Gastroesophageal sphincter (tissue), 4 donors: ENCODE measurements at regions not wholly inside any gene's neighbourhood (a gene's known extent, or its start where the extent isn't known, plus 50 kb on each side); places are given as distances from the start of the nearest gene placed in this dataset.

ENCODE experiments used
- ATAC-seq: fragments of 150-250 bp; one replicate; pipeline ENCODE4 v1.9.1; 2016; ENCODE audit warnings: mild to moderate bottlenecking, moderate library complexity
- H3K27ac ChIP-seq, 4 donors: fragments of 200-600 bp; sonication (generic) in 3 of 4; 1 replicate in 3 of 4; 2 replicates in 1 of 4; pipeline ENCODE4 v1.5.1; 2016 to 2019
- H3K27me3 ChIP-seq: fragments of 200-600 bp; sonication (generic); one replicate; pipeline ENCODE4 v1.5.1; 2019
- H3K36me3 ChIP-seq, 2 donors: fragments of 200-600 bp; sonication (generic); one replicate each; pipeline ENCODE4 v1.5.1; 2019; ENCODE audit warnings: control low read depth in 1 of 2
- H3K4me1 ChIP-seq, 3 donors: fragments of 200-600 bp; sonication (generic); 1 replicate in 2 of 3; 2 replicates in 1 of 3; pipeline ENCODE4 v1.5.1; 2016 to 2019; ENCODE audit warnings: control low read depth in 2 of 3
- H3K4me3 ChIP-seq, 2 donors: fragments of 200-600 bp; sonication (generic); one replicate each; pipeline ENCODE4 v1.5.1; 2019; ENCODE audit warnings: mild to moderate bottlenecking in 1 of 2, moderate library complexity in 1 of 2
- H3K9me3 ChIP-seq, 3 donors: fragments of 200-600 bp; sonication (generic); one replicate each; pipeline ENCODE4 v1.5.1; 2017 to 2019; ENCODE audit warnings: control low read depth in 2 of 3
- CTCF ChIP-seq, 4 experiments: fragments of 200-600 bp in 2 of 4; fragments of 450-650 bp in 2 of 4; sonication (generic) in 1 of 4; IDR thresholded peaks; one replicate each; pipeline ENCODE4 v1.5.1; 2017 to 2019; ENCODE audit warnings: antibody characterized with exemption in 4 of 4, mild to moderate bottlenecking in 2 of 4, moderate library complexity in 2 of 4
- EP300 ChIP-seq: sonication (generic); formaldehyde crosslinking; IDR thresholded peaks from one replicate; pipeline ENCODE4 v1.6.1; 2017; ENCODE audit warnings: antibody characterized with exemption, mild to moderate bottlenecking
- POLR2A ChIP-seq, 2 donors: fragments of 450-650 bp; IDR thresholded peaks; one replicate each; pipeline ENCODE4 v1.6.1; 2017; ENCODE audit warnings: antibody characterized with exemption in 2 of 2, mild to moderate bottlenecking in 2 of 2, moderate library complexity in 1 of 2
- POLR2AphosphoS5 ChIP-seq: sonication (generic); formaldehyde crosslinking; IDR thresholded peaks from one replicate; pipeline ENCODE4 v1.6.1; 2017; ENCODE audit warnings: antibody characterized with exemption
- WGBS, 2 donors: methylation state at CpG; one replicate each; pipeline ENCODE4 v1.1.5; 2018; ENCODE audit warnings: low coverage in 1 of 2; 5-methylcytosine and 5-hydroxymethylcytosine counted together

- 78 to 87% methylated on average over 3 to 4 of the region's 4 CpGs for WGBS, 2 donors
- Histone ChIP-seq H3K27me3 (no peaks in the 10 kb centered on the region), H3K9me3 (no peaks in the 10 kb centered on the region), H3K36me3 (no peaks in the 10 kb centered on the region), H3K27ac (no peak overlapping the region), H3K4me3 (no peak overlapping the region), H3K4me1 (peaks cover 0 to 19% (median 11%) of the 10 kb centered on the region in 3 donors)
- TF ChIP-seq CTCF (IDR thresholded peaks at IDR 0.05): no peak
- no peak for TF ChIP-seq EP300
- no peak for TF ChIP-seq POLR2AphosphoS5
- TF ChIP-seq POLR2A (IDR thresholded peaks at IDR 0.05): no peak
- no peak for ATAC-seq
Measured at GRCh38 chr15:70499791-70500190, 263.6 kb downstream of the UACA start.

GRCh38 chr15:70498096-70498626 lies 265.2 kb downstream of the UACA start:
- Histone ChIP-seq H3K27ac (no peak overlapping the region), H3K9me3 (no peaks in the 10 kb centered on the region), H3K4me1 (peaks cover 0 to 14% (median 0%) of the 10 kb centered on the region in 3 donors), H3K36me3 (no peaks in the 10 kb centered on the region), H3K4me3 (no peak overlapping the region), H3K27me3 (no peaks in the 10 kb centered on the region)
- ATAC-seq: no peak
- no peak for TF ChIP-seq EP300
- no peak for TF ChIP-seq CTCF (IDR thresholded peaks at IDR 0.05)
- TF ChIP-seq POLR2A (IDR thresholded peaks at IDR 0.05): no peak
- no peak for TF ChIP-seq POLR2AphosphoS5
- 100% methylated on average over 3 to 5 of the region's 12 CpGs for WGBS, 2 donors

GRCh38 chr15:70497661-70498060 lies 265.7 kb downstream of the UACA start:
- 67 to 100% methylated on average over 2 to 3 of the region's 7 CpGs for WGBS, 2 donors
- Histone ChIP-seq H3K27me3 (no peaks in the 10 kb centered on the region), H3K9me3 (no peaks in the 10 kb centered on the region), H3K4me1 (peaks cover 0 to 14% (median 0%) of the 10 kb centered on the region in 3 donors), H3K4me3 (no peak overlapping the region), H3K36me3 (no peaks in the 10 kb centered on the region), H3K27ac (no peak overlapping the region)
- TF ChIP-seq POLR2AphosphoS5 (no peak), CTCF (IDR thresholded peaks at IDR 0.05) (no peak), POLR2A (IDR thresholded peaks at IDR 0.05) (no peak), EP300 (no peak)
- ATAC-seq: no peak

GRCh38 chr15:70495991-70496599 lies 267.3 kb downstream of the UACA start:
- H3K36me3 ChIP-seq: no peaks in the 10 kb centered on the region
- peaks cover 0 to 14% (median 0%) of the 10 kb centered on the region in 3 donors for H3K4me1 ChIP-seq
- no peaks in the 10 kb centered on the region for H3K9me3 ChIP-seq
- no peak overlapping the region for H3K4me3 ChIP-seq
- no peak for ATAC-seq
- WGBS, 2 donors: 88 to 89% methylated on average over 1 to 2 of the region's 4 CpGs
- TF ChIP-seq CTCF (IDR thresholded peaks at IDR 0.05) (no peak), POLR2A (IDR thresholded peaks at IDR 0.05) (no peak), POLR2AphosphoS5 (no peak), EP300 (no peak)
- no peaks in the 10 kb centered on the region for H3K27me3 ChIP-seq
- H3K27ac ChIP-seq: no peak overlapping the region
